HEK293 (cell line): ENCODE measurements at regions not wholly inside any gene's neighbourhood (a gene's known extent, or its start where the extent isn't known, plus 50 kb on each side); places are given as distances from the start of the nearest gene placed in this dataset.

Experiments used
- CTCF ChIP-seq: fragments of 450-650 bp; formaldehyde crosslinking; IDR thresholded peaks from 2 replicates; pipeline ENCODE4 v1.5.1; 2016; ENCODE audit warnings: missing biosample characterization, missing genetic modification characterization
- OSR2 ChIP-seq: fragments of 450-650 bp; formaldehyde crosslinking; IDR thresholded peaks from 2 replicates; pipeline ENCODE4 v1.5.1; 2016; ENCODE audit warnings: missing biosample characterization, missing genetic modification characterization
- ZNF274 ChIP-seq, 2 experiments: fragments of 200-500 bp in 1 of 2; fragments of 450-650 bp in 1 of 2; sonication (Bioruptor generic) in 1 of 2; formaldehyde crosslinking in 1 of 2; IDR thresholded peaks; 2 replicates each; pipeline versions ENCODE4 v1.5.1 to v1.6.1; 2014 to 2016; ENCODE audit warnings: borderline replicate concordance in 1 of 2, inconsistent platforms in 1 of 2, low read length in 1 of 2, missing biosample characterization in 1 of 2, missing genetic modification characterization in 1 of 2
- TF ChIP-seq, protein P1 (sequence below): fragments of 450-650 bp; formaldehyde crosslinking; IDR thresholded peaks from 2 replicates; pipeline ENCODE4 v1.5.1; 2016; ENCODE audit warnings: missing biosample characterization, missing genetic modification characterization
- TF ChIP-seq, protein P2 (sequence below): fragments of 450-650 bp; formaldehyde crosslinking; IDR thresholded peaks from 2 replicates; pipeline ENCODE4 v1.5.1; 2016; ENCODE audit warnings: missing biosample characterization, missing genetic modification characterization

DNA sequence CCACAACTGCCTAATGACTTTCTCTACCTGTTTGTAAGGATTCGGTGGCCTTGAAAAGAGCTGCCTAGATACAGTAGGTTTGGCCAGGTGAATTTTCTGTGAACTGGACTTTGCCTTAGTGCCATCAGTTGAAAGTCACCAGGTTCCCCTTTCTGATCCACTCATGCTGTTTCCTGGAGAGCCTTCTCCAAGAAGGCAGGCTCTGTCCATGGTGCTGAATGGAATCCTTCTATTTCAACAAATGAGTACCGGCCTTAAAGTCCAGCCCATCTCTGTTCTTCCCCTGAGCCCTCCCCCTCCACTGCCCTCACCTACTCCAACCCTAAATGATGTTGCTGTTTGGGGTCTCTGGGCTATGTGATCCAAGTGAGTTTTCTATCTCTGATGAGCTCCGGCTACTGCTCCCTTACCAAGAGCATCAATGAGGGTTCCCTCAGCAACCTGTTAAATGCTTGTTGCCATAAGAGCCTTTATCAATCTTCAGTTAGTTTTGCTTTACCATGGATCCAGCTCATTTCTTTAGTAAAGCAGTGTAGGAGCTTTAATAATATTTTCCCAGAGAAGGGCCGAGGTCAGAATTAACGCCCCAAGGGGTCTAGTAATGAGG lies 500.4 kb downstream of the PTPRU start:
- TF ChIP-seq, protein P1, sequence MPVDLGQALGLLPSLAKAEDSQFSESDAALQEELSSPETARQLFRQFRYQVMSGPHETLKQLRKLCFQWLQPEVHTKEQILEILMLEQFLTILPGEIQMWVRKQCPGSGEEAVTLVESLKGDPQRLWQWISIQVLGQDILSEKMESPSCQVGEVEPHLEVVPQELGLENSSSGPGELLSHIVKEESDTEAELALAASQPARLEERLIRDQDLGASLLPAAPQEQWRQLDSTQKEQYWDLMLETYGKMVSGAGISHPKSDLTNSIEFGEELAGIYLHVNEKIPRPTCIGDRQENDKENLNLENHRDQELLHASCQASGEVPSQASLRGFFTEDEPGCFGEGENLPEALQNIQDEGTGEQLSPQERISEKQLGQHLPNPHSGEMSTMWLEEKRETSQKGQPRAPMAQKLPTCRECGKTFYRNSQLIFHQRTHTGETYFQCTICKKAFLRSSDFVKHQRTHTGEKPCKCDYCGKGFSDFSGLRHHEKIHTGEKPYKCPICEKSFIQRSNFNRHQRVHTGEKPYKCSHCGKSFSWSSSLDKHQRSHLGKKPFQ (tag by site-specific recombination), result no peak
- TF ChIP-seq CTCF (no peak), OSR2 (tag by site-specific recombination) (no peak), ZNF274 (IDR thresholded peaks at IDR 0.05; ENCODE audit: low read length) (no peak), ZNF274 (tag by site-specific recombination; IDR thresholded peaks at IDR 0.05; ENCODE audit: borderline replicate concordance) (no peak)
- TF ChIP-seq, protein P2, sequence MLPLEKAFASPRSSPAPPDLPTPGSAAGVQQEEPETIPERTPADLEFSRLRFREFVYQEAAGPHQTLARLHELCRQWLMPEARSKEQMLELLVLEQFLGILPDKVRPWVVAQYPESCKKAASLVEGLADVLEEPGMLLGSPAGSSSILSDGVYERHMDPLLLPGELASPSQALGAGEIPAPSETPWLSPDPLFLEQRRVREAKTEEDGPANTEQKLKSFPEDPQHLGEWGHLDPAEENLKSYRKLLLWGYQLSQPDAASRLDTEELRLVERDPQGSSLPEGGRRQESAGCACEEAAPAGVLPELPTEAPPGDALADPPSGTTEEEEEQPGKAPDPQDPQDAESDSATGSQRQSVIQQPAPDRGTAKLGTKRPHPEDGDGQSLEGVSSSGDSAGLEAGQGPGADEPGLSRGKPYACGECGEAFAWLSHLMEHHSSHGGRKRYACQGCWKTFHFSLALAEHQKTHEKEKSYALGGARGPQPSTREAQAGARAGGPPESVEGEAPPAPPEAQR (tag by site-specific recombination), result no peak
